ENCODE measurements at regions not wholly inside any gene's neighbourhood (a gene's known extent, or its start where the extent isn't known, plus 50 kb on each side); places are given as distances from the start of the nearest gene placed in this dataset.

GRCh38 chr16:80033783-80034468 lies 433.4 kb upstream of the MAF start:
- H3K27ac ChIP-seq = no peak overlapping the region
- no peaks in the 10 kb centered on the region for H3K4me1 ChIP-seq
- H3K36me3 ChIP-seq = no peaks in the 10 kb centered on the region
- ATAC-seq (no peak), DNase-seq (no peak)
- intact Hi-C loops (cut with DNase I) = no loop called here
- no peak overlapping the region for H3K4me3 ChIP-seq
- no peak for TF ChIP-seq CTCF (IDR thresholded peaks at IDR 0.05)
- H3K27me3 ChIP-seq = no peaks in the 10 kb centered on the region
- H3K9me3 ChIP-seq = no peaks in the 10 kb centered on the region

DNA sequence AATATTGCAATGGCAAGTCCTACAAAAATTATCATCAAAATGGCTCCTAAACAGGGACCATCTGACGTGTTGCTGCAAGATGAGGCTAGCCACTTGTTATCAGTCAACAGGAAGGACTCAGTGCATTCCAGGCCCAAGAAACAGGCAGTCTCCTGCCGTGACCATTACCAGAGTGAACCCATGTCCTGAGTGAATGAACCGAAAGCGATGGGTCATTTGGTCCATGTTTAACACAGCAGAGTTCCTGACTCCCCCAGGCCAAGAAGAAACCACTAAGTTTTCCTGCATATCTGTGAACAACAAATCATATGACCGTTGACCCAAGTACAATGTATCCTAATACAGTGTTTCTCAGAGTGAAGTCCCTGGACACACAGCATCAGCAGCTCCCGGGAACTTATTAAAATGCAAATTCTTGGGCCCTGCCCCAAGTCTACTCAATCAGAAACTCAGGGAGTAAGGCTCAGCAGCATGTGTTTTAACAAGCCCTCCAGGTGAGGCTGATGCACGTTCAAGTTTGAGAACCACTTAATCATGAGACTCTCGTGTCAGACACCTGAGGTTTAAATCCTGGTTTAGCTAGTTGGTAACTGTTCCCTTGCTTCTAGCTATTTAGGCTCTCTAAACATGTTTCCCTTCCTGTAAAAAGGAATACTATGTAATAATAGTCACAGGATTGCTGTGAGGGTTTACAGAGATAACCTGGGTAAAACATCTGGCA lies 429.4 kb upstream of the MAF start:
- ATAC-seq (no peak), DNase-seq (no peak)
- Histone ChIP-seq H3K4me1 (peaks cover 7% of the 10 kb centered on the region), H3K36me3 (no peaks in the 10 kb centered on the region), H3K9me3 (no peaks in the 10 kb centered on the region), H3K27ac (no peak overlapping the region), H3K4me3 (no peak overlapping the region), H3K27me3 (no peaks in the 10 kb centered on the region)
- intact Hi-C loops (cut with DNase I) = no loop called here
- no peak for TF ChIP-seq CTCF (IDR thresholded peaks at IDR 0.05)

GRCh38 chr16:80029381-80029630 lies 428.8 kb upstream of the MAF start:
- Histone ChIP-seq H3K36me3 (no peaks in the 10 kb centered on the region), H3K4me3 (no peak overlapping the region), H3K9me3 (no peaks in the 10 kb centered on the region), H3K4me1 (peaks cover 7% of the 10 kb centered on the region), H3K27ac (no peak overlapping the region), H3K27me3 (no peaks in the 10 kb centered on the region)
- no peak for DNase-seq
- TF ChIP-seq CTCF (IDR thresholded peaks at IDR 0.05) = no peak
- intact Hi-C loops (cut with DNase I) = no loop called here
- ATAC-seq = no peak

GRCh38 chr16:80028581-80029380 lies 428.2 kb upstream of the MAF start:
- Histone ChIP-seq H3K27ac (no peak overlapping the region), H3K4me1 (peaks cover 7% of the 10 kb centered on the region), H3K27me3 (no peaks in the 10 kb centered on the region), H3K9me3 (no peaks in the 10 kb centered on the region), H3K4me3 (no peak overlapping the region), H3K36me3 (no peaks in the 10 kb centered on the region)
- intact Hi-C loops (cut with DNase I) = no loop called here
- ATAC-seq (peak; percentile 51), DNase-seq (no peak)
- no peak for TF ChIP-seq CTCF (IDR thresholded peaks at IDR 0.05)

DNA sequence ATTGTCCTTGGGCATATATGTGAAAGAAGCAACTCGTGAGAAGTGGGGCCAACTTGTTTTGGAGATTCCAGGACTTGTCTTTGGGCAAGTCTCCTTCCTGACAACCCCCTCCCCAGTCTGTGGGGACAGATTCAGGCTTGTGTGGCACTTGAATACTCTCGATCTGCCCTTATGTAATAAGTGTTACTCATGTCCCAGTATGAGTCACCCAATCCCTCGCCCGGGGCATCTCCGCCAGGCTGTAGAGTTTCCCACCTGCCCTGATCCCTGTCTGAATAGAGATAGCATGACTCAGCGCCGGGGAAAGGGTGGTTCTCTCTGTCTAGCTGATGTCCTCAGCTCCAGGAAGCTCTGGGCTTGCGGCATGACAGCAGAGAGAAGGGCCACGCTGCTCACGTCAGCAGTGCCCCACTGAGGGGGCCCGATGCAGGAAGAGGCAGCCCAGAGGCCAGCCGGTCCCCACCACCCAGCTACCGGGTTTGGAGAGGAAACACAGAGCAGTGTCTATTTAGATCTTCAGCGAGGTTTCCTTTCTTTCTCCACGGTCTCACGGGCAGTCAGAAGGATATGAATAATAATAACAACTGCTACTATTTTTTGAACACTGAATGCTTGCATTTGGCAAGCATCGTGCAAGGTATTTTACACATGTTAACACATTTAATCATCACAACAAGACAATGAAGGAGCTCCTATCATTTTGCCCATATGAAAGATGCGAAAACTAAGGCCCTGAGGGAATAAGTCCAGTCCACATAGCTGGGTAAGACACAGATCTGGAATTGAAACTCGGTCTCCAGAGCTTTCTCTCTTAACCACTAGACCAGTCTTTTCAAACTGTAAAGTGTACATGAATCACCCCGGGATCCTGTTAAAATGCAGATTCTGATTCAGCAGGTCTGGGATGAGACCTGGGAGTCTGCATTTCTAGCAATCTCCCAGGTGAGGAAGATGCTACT lies 426.7 kb upstream of the MAF start:
- Histone ChIP-seq H3K36me3 (no peaks in the 10 kb centered on the region), H3K4me1 (peaks cover 7% of the 10 kb centered on the region), H3K27ac (no peak overlapping the region), H3K9me3 (no peaks in the 10 kb centered on the region), H3K4me3 (no peak overlapping the region), H3K27me3 (no peaks in the 10 kb centered on the region)
- no peak for TF ChIP-seq CTCF (IDR thresholded peaks at IDR 0.05)
- intact Hi-C loops (cut with DNase I) = no loop called here
- ATAC-seq (peak; percentile 77), DNase-seq (peak; percentile 63)

All from upper lobe of right lung (tissue), 1 donor.